NCI-H128 (cell line): ENCODE measurements at regions not wholly inside any gene's neighbourhood (a gene's known extent, or its start where the extent isn't known, plus 50 kb on each side); places are given as distances from the start of the nearest gene placed in this dataset.
"Not testable (repeated sequence)": the region's sequence is repeated elsewhere in the genome, so short reads cannot be mapped to it uniquely, and the experiment has no call there.

Experiments used
- DNase-seq: peaks from one replicate; lab custom pipeline; 2025; ENCODE audit not compliant: unreplicated experiment; lab: John Stamatoyannopoulos, UW

DNA sequence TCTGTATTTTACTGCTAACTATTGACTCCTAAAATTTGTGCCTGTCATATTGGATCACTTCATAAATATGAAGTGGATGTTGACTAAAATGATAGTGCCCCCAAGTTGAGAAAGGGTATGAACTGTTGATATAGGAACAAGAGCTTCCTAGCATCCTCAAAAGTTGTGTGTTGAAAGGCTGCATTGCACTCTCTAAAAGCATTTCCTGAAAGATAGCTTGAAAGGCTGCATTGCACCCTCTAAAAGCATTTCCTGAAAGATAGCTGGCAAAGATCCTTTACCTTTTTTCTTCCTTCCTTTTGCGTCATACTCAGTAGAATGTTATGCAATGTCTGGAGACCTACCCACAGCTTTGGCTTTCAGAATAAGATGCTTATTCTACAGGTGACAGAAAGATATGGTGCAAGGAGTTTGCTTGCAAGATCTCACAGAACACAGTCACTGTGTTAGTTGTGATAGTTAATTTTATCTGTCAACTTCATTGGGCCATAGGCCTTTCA, 274.6 kb upstream of the GALNTL6 start:
- no peak for DNase-seq

DNA sequence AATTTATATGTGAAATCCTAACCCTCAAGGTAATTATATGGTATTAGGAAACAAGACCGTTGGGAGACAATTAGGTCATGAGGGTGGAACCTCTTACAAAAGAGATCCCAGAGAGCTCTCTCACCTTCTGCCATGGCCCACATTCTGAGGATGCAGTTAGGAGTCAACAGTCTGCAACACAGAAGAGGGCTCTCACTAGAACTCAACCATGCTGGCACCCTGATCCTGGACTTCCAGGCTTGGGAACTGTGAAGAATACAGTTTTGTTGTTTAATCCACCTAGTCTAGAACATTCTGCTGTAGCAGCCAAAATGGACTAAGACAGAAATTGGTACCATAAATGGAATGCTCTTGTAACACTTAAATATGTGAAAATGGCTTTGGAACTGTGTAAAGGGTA, 278.8 kb upstream of the GALNTL6 start:
- no peak for DNase-seq

DNA sequence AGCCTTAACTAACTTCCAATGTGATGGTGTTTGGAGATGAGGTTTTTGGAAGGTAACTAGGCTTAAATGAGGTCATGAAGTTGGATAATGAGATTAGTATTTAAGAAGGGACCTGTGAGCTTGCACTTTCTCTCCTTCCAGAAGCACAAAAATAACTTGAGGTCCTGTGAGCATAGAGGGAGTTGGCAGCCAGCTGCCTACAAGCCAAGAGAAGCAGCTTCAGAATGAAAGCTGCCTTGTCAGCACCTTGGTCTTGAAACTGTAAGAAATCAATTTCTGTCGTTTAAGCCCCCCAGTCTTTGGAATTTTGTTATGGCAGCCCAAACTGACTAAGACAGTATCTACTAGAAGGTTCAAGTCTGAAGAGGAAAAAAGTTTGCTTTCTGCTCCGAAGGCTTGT, 280.2 kb upstream of the GALNTL6 start:
- DNase-seq: no peak

DNA sequence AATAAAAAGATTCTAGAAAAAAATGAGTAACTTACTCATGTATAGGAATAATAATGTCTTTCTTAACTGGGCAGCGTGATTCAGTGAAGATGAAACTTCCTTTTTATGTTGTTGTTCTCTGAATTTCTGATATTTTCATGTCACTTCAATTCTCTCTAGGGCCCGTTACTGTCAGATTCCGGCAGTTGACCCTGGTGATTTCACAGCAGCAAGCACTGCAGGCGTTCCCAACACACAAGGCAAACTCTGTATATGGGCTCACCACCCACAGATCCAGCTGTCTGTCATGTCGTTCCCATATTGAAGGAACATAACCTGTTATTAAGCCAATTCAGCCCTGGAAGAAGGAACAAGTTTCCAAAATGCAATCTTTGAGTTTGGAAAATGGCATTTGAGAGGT, 288.3 kb upstream of the GALNTL6 start:
- no peak for DNase-seq

DNA sequence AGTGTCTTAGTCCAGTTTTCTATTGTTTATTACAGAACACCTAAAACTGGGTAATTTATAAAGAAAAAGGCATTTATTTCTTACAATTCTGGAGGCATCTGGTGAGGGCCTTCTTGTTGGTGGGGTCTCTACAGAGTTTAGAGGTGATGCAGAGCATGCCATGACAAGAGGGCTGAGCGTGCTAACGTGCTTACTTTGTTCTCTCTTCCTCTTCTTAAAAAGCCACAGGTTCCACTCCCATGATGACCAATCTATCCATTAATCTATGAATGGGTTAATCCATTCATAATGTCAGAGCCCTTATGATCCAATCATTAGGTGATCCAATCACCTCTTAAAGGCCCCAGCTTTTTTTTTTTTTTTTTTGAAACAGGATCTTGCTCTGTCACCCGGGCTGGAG, 291.5 kb upstream of the GALNTL6 start:
- DNase-seq: no peak

DNA sequence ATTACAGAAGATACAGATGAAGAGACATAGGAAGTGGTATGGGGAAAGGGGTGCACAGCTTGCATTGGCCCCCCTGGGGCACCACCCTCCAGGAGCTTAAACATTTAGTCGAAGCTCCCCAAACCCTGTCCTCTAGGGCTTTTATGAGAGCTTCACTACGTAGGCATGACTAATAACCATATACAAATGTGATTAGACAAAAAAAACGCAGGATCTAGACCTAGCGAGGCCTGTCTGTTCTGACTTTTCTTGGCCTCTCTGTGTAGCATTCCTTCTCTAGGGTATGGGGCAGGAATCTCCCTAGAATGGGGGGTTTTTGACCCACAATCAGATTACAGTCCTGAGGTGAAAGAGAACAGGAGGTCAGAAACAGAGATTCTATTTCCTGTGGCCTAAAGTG, 293.7 kb upstream of the GALNTL6 start:
- DNase-seq: no peak

DNA sequence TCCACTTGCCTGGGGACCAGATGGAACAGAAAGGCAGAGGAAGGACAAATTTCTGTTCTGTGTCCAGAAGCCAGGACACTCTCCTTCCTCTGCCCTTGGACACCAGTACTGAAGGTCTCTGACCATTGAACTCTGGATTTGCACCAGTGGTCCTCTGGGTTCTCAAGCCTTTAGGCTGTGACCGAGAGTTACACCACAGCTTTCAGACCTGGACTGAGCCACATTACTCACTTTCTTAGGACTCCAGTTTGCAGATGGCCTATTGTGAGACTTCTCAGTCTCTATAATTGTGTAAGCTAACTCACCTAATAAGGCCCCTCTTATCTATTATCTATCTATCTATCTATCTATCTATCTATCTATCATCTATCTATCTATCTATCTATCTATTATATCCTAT, 295.3 kb upstream of the GALNTL6 start:
- DNase-seq: no peak

DNA sequence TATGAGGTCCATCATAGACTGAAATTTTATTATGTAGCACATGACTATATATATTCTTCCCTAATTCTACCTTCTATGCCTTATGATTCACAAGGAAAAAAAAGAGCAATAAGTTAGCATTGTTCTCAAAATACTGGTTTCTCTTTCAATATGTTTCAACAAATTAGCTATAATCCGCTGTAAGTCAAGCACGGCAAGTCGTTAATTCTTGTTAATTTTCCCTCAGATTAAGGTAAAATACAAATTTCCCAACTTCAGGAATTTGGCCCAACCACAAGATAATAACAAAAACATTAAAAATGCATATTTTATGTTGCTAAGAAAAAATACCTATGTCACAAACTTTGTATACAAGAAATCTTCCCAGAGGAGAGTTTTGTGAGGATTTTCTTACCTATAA, 296.5 kb upstream of the GALNTL6 start:
- DNase-seq: no peak

DNA sequence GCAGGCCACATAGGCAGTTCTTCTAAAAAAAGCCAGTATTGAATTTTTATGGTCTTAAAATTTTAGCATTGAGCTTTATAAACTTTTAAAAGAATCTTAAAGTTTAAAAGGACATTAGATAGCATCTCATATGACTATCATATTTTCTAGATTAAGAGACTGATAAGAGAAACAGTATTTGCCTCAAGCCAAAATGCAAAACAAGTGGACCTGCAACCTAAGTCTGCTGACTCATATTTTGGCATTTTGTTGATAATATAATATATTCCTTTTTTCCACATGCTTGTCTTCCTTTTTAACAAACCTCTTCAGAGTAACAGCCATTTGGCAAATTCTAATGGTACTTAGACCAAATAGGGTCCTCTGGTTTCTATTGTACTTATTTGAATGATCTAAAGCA, 328.5 kb upstream of the GALNTL6 start:
- DNase-seq: no peak

DNA sequence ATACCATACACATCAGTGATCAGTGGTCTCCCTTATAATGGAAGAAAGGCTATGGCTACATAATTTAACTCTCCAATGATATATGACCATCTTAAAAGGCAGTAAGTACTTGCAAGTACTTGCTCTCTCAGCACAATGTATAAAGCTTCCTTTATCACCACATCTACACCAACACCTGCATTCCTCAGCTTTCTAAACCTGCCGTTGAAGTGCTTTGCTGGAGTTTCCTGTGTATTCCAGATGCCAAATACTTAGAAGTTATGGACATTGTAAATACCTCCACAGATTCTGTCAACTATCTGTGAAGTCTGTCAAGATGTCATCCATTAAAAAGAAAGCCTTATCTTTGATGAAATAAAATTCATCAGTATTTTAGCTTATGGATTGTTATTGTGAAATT, 335.0 kb upstream of the GALNTL6 start:
- DNase-seq: no peak

DNA sequence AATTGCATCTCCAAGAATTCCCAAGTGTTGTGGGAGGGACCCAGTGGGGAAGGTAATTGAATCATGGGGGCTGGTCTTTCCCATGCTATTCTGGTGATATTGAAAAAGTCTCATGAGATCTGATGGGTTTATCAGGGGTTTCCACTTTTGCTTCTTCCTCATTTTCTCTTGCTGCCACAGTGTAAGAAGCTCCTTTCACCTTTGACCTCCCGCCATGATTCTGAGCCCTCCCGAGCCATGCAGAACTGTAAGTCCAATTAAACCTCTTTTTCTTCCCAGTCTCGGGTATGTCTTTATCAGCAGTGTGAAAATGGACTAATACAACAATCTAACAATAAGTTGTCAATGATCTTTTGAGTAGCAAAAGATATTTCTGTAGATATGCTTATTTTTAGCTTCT, 338.1 kb upstream of the GALNTL6 start:
- DNase-seq: not testable (repeated sequence)

DNA sequence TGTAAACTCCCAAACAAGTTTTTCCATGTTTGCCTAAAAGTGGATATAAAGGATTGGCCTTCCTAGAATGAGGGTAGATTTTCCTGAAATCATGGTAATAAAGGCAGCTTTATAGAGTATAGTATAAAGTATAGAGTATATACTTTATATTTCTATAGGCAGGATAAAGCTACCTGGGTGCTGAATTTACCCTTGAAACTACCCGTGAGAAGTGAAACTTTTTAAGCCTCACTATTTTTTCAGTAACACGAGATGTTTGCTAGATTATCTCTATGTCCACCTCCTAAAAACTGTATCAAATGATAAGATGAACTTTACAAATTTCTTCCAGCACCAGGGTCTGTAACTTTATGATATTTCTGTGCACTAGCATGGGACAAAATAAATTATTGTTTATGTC, 340.0 kb upstream of the GALNTL6 start:
- DNase-seq: no peak

DNA sequence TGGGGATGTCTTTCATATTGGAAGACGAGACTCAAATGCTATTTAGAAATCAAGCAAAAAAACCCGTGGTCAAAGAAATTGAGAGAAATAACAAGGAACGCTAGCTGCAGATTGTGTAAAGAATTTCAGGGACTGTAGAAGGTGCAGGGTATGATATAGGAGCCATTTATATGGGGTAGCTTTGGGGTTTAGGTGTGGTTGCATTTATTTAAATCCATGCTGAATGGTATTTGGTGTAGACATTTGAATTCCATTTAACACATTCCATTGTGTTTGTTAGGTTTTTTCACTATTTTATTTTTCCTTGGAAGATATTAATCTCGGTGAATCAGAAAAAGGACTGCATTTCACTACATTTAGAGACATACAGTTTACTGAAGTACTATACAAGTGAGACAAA, 341.0 kb upstream of the GALNTL6 start:
- no peak for DNase-seq

DNA sequence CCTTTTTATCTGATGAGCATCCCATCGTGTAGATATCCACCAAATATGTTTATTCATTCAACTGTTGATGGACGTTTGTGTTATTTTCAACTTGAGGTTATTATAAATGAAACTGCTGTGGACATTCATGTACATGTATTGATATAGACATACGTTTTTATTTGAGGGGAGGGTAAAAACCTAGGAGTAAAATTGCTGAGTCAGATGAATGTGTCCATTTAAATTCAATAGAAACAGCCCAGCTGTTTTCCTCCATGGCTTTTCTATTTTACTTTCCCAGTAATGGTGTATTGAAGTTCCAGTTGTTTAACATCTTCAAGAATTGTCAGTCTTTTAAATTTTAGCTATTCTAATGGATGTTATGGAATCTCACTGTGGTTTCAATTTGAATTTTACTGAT, 348.7 kb upstream of the GALNTL6 start:
- no peak for DNase-seq

DNA sequence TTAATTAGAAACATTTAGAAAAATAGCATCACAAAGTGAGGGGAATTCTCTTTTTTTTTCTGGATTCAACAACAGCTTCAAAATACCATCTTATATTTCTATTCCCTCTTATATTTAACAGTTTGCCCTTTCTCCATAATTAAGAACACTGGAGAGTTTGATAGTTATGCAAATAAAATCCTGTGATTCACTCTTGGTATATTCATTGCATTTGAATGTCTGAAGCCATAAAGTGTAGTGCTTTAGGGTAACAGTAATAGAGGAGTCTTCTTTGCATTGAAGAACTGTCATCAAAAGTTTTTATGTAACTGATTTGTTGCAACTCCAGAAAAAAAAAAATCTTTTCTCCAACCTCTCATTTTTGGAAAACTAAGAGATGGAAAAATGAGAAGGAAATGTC, 352.0 kb upstream of the GALNTL6 start:
- DNase-seq: no peak

DNA sequence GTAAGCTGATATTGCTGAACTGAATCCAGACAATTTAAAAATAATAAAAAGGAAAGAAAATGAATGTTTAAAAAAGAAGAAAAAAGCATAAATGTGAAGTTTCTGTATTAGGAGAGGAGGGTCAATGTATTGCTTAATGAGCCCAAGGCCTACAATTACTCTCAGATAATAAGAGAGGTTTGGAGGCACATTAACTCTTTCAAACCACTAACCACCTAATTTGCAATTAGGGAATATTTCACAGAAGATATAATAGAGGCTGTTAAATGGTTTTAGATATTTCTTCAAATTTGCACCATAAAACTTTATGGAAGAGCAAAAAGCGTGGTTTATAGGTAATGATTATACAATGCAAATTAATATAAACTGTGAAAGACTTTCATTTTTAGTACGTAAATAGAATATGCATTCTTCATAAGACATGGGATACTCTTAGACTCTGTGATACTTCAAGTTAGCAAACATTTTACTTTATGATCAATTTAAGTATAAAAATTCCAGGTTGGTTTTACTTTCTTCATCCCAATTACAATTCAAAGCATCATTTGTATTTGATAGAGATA, 364.2 kb upstream of the GALNTL6 start:
- no peak for DNase-seq

DNA sequence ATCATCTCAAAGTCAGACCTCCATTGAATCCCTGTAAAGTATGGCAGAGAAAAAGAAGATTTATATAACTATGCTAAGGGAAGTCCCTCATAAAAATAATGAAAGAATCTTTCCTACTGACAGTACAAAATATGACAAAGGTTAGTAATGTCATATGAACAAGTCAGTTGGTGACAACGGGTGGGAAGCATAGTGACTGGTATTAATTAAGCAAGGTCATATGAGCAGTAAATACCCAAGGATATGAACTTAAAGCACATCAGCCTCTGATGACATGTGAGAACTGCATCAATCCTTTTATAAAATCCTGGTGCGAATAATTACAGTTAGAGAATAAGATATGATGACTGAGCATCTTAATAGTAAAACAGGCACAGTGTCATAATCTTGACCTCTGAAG, 364.8 kb upstream of the GALNTL6 start:
- no peak for DNase-seq

DNA sequence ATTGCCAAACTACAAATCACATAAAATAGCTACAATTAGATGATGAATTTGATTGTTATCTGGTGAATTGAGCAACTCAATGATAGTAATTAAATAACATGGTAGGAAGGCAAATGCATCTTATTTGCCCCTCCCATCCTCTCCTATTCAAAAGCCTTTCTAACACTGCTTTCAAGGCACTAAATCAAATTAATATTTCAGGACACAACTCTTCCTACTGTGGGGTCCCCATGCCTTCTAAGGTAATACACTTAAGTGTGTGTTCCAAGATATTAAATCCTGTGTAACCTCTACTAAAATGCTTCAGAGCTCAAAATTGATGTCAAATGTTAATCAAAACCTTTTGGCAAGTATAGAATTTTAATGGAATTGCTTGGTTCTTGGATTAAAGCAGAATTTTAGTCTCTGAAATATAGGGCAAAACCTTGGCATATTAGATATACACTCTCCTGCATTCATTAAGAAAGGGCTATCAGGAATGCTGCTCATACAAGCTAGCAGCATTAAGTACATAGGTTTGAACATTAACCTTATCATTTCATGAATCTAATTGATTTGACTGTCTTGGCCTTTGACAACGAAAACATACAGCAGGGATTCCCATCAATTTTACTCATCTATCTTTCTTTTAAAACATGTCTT, 371.8 kb upstream of the GALNTL6 start:
- no peak for DNase-seq

DNA sequence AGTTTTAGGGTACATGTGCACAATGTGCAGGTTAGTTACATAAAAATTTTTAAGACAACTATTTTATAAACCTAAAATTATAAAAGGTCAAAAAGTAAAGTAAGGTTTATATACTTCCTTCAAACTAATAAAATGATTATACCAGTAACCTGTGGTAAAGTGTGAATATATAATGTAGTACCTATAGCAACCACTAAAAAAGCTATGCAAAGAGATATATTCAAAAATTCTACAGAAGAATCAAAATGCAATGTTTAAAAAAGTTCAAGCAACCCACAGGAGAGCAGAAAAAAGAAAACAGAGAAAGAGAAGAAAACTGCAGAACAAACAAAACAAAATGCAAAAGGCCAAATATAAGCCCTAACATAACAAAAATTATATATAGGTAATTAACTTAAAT, 379.5 kb upstream of the GALNTL6 start:
- no peak for DNase-seq

DNA sequence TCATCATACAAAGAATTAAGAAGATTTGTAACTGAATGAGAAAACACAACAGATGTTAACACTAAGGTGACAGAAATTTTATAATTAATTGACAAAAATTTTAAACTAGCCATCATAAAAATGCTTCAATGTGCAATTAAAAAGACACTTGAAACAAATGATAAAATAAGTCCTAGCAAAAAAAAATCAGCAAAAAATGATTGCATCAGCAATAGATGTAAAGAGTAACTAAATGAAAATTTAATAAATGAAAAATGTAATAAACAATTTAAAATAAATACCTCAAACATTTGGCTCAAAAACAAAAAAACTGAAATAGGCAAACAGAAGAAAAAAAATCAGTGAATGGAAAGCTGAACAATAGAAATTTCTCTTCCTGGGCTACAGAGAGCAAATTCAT, 380.7 kb upstream of the GALNTL6 start:
- no peak for DNase-seq

DNA sequence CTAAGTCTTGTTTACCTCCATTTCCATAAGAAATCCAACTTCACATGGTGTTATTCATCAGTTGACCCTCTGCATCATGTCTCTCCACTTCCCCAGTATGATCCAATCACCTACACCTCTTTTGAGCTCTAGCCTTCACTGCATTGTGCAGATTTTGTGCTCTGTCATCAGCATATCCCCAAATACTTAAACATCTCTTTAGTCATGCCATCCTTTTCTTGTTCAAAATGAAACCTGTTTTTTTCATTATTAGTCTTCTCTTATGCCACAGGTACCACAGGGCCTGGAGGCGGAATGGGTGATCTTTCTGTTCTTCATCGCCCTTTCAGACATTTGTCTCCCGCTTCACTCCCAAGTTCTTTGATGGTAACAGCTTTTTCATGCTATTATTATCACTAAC, 382.7 kb upstream of the GALNTL6 start:
- DNase-seq: no peak

DNA sequence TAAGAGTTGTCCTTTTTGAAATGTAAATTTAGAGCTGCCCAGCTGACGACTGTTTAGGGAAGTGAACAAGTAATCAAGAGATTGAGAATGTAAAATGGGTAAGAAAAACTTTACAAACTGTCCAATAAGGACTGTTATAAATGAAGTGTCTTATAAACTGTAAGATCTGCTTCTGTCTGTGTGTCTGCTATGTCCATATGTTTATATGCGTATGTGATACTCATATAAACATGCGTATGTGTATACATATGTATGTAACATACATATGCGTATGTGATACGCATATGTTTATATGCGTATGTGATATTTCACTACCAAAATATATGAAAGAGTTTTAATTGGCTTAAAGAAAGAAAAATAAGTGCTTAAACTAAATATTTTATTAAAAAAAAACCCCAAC, 416.0 kb upstream of the GALNTL6 start:
- no peak for DNase-seq

DNA sequence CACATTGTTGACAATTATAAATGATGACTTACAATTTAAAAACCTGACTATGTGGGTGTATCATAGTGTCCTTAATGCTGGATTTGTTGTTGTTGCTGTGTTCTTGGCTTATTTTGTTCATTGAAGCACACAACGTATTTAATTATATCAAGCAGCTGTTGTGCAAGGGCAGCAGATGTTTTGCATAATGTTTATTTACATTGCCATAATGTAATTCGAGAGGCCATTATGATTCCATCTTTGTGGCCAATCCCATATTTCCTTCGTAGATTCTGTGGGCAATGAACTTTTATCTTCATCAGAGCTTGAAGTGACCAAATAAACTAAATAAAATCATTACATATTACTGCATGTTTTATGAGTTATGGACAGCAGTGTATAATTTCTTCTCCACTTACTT, 422.6 kb upstream of the GALNTL6 start:
- DNase-seq: no peak
